HUDEP-2 (cell line): ENCODE measurements at regions not wholly inside any gene's neighbourhood (a gene's known extent, or its start where the extent isn't known, plus 50 kb on each side); places are given as distances from the start of the nearest gene placed in this dataset.
"Not testable (repeated sequence)": the region's sequence is repeated elsewhere in the genome, so short reads cannot be mapped to it uniquely, and the experiment has no call there.

Experiments
- DNase-seq, 76 experiments: peaks; one replicate each; lab custom pipeline; 2025; ENCODE audit not compliant: unreplicated experiment in 76 of 76; lab: John Stamatoyannopoulos, UW

DNA sequence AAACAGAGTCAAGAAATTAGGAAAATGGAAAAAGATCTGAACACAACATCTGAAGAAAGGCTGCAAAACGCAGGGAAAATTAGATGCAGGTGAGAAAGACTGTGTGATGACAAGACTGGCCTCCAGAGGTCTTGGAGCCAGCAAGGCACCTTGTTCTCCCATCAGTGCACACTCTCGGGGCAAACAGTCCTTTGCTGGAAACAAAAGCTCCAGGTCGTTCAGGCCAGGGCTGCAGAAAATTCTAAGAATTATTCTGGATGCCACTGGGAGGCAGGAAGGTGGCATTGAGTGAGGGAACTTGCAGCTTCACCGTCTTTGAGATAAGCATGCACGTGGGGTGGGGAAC lies 219.9 kb upstream of the SSTR4 start:
- no peak for DNase-seq

GRCh38 chr20:22815603-22816315 lies 219.4 kb upstream of the SSTR4 start:
- no peak for DNase-seq

GRCh38 chr20:22818636-22819035 lies 216.5 kb upstream of the SSTR4 start:
- no peak for DNase-seq

DNA sequence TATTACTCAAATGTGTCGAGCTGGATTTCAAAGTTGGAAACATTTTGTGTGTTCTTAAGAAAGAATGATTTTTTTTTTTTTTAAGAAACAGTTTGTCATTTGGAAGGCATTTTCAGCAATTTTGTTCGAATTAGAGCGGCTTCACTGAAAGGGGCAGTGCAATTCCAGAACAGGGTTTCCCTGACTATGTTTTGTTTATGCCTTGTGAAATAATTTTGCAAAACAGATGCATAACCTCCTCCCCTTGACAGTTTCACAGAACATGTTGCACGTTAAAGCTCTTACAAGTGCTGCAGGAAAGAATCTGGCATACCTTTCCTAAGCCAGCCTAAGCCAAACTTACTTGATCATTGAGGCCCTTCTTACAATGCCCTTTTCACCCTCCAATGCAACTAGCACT lies 216.0 kb upstream of the SSTR4 start:
- DNase-seq: no peak

DNA sequence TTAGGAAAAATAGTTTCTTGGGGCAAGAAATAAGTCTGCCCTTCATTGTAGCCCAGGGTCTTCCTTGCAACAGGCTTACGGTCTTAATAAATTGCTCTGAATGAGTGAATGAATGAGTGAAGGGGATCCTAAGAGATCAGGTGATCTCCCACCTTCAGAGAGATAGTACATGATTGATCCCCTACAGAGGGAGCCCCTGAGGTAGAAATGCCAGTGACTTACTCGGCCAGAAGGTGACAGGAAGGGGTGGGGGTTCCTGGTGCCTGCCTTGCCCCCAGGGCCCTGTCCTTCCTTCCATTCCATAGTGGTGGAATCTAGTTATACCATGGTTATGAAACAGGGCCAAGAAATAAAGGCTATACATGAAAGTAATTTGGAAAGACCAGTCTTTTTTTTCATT lies 215.3 kb upstream of the SSTR4 start:
- DNase-seq: no peak

DNA sequence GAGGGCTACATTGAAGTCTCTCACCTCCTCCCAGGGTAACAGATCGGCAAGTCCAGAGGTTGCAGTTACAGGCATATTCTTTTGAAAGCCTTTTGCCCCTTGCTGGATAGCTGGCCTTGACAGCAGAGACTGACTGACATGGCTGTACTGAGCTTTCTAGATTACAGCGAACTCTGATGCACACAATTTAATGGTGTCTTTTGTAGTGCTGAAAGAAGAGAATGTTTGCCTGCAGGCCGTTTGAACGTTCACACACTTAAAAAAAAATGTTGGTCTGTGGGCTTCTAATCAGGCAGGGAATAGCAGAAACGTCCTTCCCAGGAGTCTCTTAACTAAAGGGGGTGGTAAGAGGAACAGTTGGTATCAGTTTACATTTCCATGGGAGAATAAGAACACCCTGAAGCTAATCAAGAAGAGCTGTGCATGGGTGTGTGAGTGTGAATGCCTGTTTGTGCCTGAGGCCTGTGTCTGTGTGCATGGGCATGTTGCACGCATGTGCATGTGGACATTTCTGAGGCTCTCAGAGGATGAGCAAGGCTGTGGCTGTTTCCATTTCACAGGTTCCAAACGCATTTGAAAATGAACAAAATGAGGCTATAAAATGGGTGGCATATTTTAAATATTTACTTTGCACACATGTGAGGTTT lies 213.9 kb upstream of the SSTR4 start:
- no peak for DNase-seq

DNA sequence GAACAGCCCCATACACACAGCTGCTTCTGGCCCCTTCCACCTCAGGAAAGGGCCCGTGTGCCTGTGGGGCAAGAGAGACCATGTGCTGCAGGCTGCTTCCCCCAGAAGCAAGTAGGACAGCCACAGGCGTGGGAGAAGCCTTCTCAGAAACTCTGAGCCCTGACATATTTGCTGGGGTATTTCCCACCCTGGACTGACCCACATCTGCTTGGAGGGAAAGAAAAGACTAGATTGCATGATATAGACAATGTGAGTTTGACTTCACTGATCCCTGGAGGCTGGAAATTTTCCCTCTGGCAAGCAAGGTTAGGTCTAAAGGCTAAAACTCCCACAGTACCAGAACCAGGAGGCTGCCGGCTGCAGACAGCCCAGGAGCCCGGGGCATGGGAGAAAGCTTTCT lies 213.3 kb upstream of the SSTR4 start:
- DNase-seq: no peak

- DNase-seq: no peak
These were observed 212.0 kb upstream of the SSTR4 start for GRCh38 chr20:22823119-22823518.

DNA sequence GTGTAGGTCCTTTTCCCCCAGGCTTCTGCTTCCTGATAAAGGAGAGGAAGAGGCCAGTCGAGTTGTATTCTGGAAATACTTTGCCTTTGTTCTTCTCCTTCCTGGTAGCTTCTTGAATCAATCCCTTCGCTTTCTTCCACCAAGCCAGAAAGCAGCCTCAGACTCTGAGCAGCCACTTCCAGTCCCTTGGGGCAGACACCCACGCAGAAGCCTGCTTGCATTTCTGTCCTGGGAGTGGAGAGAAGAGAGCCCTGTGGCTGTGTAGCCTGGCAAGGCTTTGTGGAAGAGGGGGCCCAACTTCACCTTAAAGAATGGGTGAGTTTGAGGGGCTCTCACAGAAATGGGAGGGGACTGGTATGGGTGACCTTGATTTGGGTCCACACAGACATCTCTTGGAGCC lies 211.0 kb upstream of the SSTR4 start:
- DNase-seq: no peak

GRCh38 chr20:22825076-22825475 lies 210.0 kb upstream of the SSTR4 start:
- DNase-seq: no peak

- DNase-seq: no peak
These were observed 209.6 kb upstream of the SSTR4 start for GRCh38 chr20:22825546-22825945.

GRCh38 chr20:22826306-22827230 lies 208.5 kb upstream of the SSTR4 start:
- no peak for DNase-seq

- DNase-seq: no peak
These were observed 207.2 kb upstream of the SSTR4 start for GRCh38 chr20:22827916-22828315.

GRCh38 chr20:22829356-22829755 lies 205.8 kb upstream of the SSTR4 start:
- DNase-seq: no peak

DNA sequence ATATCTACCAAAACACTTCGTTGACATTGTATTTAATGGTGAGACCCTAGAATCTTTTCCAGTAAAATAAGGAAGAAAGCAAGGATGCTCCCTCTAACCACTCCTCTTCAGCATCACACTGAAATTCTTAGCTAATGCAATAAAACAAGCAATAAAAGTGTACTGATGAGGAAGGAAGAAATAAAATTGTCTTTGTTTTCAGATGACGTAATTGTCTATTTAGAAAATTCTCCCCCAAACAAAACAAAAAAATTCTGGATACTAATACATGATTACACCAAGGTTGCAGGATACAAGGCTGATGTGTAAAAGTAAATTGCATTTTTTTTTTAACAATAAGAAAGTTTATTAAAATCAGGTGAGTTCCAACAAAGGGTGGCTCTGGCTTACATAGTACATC lies 205.0 kb upstream of the SSTR4 start:
- no peak for DNase-seq

DNA sequence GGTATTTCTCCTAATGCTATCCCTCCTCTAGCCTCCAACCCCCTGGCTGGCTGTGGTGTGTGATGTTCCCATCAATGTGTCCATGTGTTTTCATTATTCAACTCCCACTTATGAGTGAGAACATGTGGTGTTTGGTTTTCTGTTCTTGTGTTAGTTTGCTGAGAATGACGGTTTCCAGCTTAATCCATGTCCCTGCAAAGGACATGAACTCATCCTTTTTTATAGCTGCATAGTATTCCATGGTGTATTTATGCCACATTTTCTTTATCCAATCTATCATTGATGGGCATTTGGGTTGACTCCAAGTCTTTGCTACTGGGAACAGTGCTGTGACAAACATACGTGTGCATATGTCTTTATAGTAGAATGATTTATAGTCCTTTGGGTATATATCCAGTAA lies 204.4 kb upstream of the SSTR4 start:
- not testable (repeated sequence) for DNase-seq

DNA sequence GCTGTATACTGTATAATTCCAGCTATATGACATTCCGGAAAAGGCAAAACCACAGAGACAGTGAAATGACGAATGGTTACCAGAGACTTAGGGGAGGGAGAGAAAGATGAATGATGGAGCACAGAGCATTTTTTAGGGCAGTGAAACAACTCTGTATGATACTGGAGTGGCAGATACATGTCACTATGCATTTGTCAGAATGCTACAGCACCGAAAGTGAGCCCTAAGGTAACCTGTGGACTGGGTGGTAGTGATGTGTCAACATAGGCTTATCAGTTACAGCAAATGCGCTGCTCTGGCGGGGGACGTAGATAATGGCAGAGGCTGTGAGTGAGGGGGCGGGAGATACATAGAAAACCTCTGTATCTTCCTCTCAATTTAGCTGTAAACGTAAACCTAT lies 201.3 kb upstream of the SSTR4 start:
- peak in 42 of 76 experiments; percentile 2 to 67 (median 33) for DNase-seq

DNA sequence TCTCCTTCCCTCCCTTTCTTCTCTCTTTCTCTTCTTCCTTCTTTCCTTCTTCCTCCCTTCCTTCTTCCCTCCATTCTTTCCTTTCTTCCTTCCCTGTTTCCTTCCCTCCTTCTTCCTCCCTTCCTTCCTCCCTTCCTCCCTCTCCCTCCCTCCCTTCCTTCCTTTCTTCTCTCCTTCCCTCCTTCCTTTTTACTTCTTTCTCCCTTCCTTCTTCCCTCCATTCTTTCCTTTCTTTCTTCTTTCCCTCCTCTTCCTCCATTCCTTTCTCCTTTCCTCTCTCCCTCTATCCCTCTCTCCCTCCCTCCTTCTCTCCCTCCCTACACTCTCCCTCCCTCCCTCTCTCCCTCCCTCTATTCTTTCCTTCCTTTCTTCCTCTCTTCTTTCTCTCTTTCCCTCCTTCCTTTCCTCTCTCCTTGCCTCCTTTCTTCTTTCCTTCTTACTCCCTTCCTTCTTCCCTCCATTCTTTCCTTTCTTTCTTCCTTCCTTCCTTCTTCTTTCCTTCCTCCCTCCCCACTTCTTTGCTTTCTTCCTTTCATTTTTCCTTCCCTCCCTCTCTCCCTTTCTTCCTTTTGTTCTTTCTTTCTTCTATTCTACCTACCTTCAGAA lies 200.4 kb upstream of the SSTR4 start:
- DNase-seq: no peak

- no peak for DNase-seq
These were observed 198.9 kb upstream of the SSTR4 start for GRCh38 chr20:22836211-22836610.

- peak in 13 of 76 experiments; percentile 1 to 27 (median 15) for DNase-seq
These were observed 198.2 kb upstream of the SSTR4 start for GRCh38 chr20:22836877-22837276.

- no peak for DNase-seq
These were observed 197.1 kb upstream of the SSTR4 start for GRCh38 chr20:22838001-22838400.
